ENCODE measurements at regions not wholly inside any gene's neighbourhood (a gene's known extent, or its start where the extent isn't known, plus 50 kb on each side); places are given as distances from the start of the nearest gene placed in this dataset.

DNA sequence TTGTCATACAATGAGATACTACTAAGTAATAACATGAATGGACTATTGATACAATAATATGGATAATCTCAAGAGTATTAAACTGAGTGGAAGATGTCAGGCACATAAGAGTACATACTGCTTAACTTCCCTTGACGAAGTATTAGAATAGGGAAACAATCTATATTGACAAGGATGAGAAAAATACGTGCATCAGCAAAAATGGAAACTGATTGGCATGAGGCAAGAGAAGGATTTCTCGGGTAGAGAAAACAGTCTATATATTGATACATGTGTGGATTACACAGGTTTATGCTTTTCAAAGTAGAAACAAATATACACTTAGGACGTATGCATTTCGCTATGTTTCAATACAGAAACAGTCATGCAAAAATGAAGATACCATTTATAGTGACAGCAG lies 57.4 kb downstream of the PRR20E start:
- H3K4me3 ChIP-seq = no peak overlapping the region
- H3K4me1 ChIP-seq = no peaks in the 10 kb centered on the region
- no peak for DNase-seq
- intact Hi-C loops (cut with DNase I; ENCODE audit: low total_unique reads) = no loop called here
- WGBS, 5 donors = 86 to 97% (median 91%) methylated on average over 5 of the region's 5 CpGs
- H3K9me3 ChIP-seq = peaks cover 0 to 30% (median 7%) of the 10 kb centered on the region in 8 donors
- H3K36me3 ChIP-seq = no peaks in the 10 kb centered on the region
- TF ChIP-seq, protein P1, sequence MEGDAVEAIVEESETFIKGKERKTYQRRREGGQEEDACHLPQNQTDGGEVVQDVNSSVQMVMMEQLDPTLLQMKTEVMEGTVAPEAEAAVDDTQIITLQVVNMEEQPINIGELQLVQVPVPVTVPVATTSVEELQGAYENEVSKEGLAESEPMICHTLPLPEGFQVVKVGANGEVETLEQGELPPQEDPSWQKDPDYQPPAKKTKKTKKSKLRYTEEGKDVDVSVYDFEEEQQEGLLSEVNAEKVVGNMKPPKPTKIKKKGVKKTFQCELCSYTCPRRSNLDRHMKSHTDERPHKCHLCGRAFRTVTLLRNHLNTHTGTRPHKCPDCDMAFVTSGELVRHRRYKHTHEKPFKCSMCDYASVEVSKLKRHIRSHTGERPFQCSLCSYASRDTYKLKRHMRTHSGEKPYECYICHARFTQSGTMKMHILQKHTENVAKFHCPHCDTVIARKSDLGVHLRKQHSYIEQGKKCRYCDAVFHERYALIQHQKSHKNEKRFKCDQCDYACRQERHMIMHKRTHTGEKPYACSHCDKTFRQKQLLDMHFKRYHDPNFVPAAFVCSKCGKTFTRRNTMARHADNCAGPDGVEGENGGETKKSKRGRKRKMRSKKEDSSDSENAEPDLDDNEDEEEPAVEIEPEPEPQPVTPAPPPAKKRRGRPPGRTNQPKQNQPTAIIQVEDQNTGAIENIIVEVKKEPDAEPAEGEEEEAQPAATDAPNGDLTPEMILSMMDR (IDR thresholded peaks at IDR 0.05 in 8 of 11, conservative IDR thresholded peaks at IDR 0.05 in 3 of 11) = no peak
- no peak for TF ChIP-seq POLR2AphosphoS5 (IDR thresholded peaks at IDR 0.05)
- no peak for TF ChIP-seq POLR2A (IDR thresholded peaks at IDR 0.05)
- no peak overlapping the region for H3K27ac ChIP-seq
- H3K27me3 ChIP-seq (replicated peaks in 1 of 7) = no peaks in the 10 kb centered on the region

DNA sequence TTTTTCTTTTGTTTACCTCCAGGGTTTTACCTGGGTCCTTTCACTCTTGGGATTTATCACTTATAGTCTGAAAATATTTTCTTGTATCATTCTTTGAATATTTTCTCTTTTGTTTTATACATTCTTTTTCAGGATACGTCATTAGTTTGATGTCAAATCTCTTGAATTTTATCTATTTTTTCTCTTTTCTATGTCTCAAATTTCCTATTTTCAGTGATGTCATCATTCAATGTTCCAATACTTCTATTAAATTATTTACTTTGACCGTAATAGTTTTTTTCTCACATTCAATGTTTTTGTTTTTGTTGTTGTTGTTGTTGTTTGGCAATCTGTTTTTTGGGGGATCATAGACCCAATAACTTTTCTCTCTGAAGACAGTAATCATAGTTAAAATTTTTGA lies 83.5 kb downstream of the PRR20E start:
- TF ChIP-seq, protein P1 (IDR thresholded peaks at IDR 0.05 in 8 of 11, conservative IDR thresholded peaks at IDR 0.05 in 3 of 11) = no peak
- TF ChIP-seq POLR2A (IDR thresholded peaks at IDR 0.05) (no peak), POLR2AphosphoS5 (IDR thresholded peaks at IDR 0.05) (no peak)
- Histone ChIP-seq H3K27me3 (replicated peaks in 1 of 7) (no peaks in the 10 kb centered on the region), H3K27ac (no peak overlapping the region), H3K4me1 (no peaks in the 10 kb centered on the region), H3K36me3 (no peaks in the 10 kb centered on the region), H3K4me3 (no peak overlapping the region), H3K9me3 (peaks cover 0 to 7% (median under 1%) of the 10 kb centered on the region in 8 donors)
- no peak for DNase-seq
- WGBS, 5 donors = 80 to 96% (median 91%) methylated on average over 2 of the region's 2 CpGs
- intact Hi-C loops (cut with DNase I; ENCODE audit: low total_unique reads) = no loop called here

DNA sequence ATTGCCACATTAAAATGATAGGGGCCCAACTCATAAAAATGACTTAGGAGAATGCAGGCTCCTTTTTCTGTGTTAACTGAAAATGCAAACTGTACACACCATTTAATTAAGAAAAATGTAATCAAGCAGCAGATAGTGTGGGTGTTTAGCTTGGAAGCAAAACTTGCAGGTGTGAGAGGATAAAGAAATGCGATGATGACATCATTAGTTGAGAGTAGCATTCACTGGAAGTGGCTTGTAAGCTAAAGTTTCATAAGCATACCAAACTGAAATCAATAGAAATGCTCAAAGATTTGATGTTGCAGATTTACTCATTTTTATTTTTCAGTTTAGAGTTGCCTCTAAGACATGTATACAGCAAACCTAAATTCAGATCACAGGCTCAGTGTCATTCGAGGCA lies 86.6 kb downstream of the PRR20E start:
- Histone ChIP-seq H3K4me1 (no peaks in the 10 kb centered on the region), H3K9me3 (peaks cover 0 to 16% (median 0%) of the 10 kb centered on the region in 8 donors), H3K27ac (no peak overlapping the region), H3K4me3 (no peak overlapping the region), H3K36me3 (no peaks in the 10 kb centered on the region), H3K27me3 (replicated peaks in 1 of 7) (no peaks in the 10 kb centered on the region)
- intact Hi-C loops (cut with DNase I; ENCODE audit: low total_unique reads) = no loop called here
- no peak for DNase-seq
- no peak for TF ChIP-seq POLR2AphosphoS5 (IDR thresholded peaks at IDR 0.05)
- no peak for TF ChIP-seq POLR2A (IDR thresholded peaks at IDR 0.05)
- TF ChIP-seq, protein P1 (IDR thresholded peaks at IDR 0.05 in 8 of 11, conservative IDR thresholded peaks at IDR 0.05 in 3 of 11) = no peak
- 57 to 84% (median 73%) methylated on average over 2 of the region's 2 CpGs for WGBS, 5 donors

DNA sequence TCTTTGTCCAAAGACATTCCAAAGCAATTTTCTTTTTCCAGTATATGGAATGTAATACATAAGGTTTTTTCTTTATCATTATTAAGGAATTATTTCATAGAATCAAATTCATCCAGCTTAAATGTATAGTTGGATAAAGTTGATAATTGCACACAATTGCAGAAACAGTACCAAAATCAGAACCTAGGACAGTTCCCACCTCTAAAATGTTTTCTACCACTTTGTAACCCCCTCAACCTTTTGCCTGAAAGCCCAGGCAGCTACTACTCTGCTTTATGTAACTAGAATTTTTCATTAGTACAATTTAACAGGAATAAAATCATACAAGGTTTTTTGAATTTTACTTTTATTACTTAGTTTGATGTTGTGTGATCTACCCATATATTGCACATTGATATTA lies 98.0 kb downstream of the PRR20E start:
- TF ChIP-seq POLR2AphosphoS5 (IDR thresholded peaks at IDR 0.05) (no peak), POLR2A (IDR thresholded peaks at IDR 0.05) (no peak)
- TF ChIP-seq, protein P1 (IDR thresholded peaks at IDR 0.05 in 8 of 11, conservative IDR thresholded peaks at IDR 0.05 in 3 of 11) = no peak
- Histone ChIP-seq H3K9me3 (peaks cover 0 to 19% (median 13%) of the 10 kb centered on the region in 8 donors), H3K4me1 (no peaks in the 10 kb centered on the region), H3K27ac (no peak overlapping the region), H3K27me3 (replicated peaks in 1 of 7) (no peaks in the 10 kb centered on the region), H3K36me3 (no peaks in the 10 kb centered on the region), H3K4me3 (no peak overlapping the region)
- DNase-seq = no peak
- intact Hi-C loops (cut with DNase I; ENCODE audit: low total_unique reads) = no loop called here

All from spleen (tissue), 11 donors.